ENCODE measurements at regions not wholly inside any gene's neighbourhood (a gene's known extent, or its start where the extent isn't known, plus 50 kb on each side); places are given as distances from the start of the nearest gene placed in this dataset.
"Not testable (repeated sequence)": the region's sequence is repeated elsewhere in the genome, so short reads cannot be mapped to it uniquely, and the experiment has no call there.

- not testable (repeated sequence) for TF ChIP-seq POLR2A (IDR thresholded peaks at IDR 0.05); CTCF (IDR thresholded peaks at IDR 0.05 in 8 of 11, conservative IDR thresholded peaks at IDR 0.05 in 3 of 11)
Measured at GRCh38 chr2:6198370-6198919, 506.3 kb downstream of the SOX11 start.

Measured in spleen (tissue), 7 donors.